ENCODE measurements at regions not wholly inside any gene's neighbourhood (a gene's known extent, or its start where the extent isn't known, plus 50 kb on each side); places are given as distances from the start of the nearest gene placed in this dataset.

GRCh38 chr7:86499986-86500385 is 143.7 kb upstream of the GRM3 start:
- H3K9me3 Mint-ChIP-seq = no peaks in the 10 kb centered on the region
- no peak overlapping the region for H3K27ac Mint-ChIP-seq (ENCODE audit: unreplicated experiment)
- no peaks in the 10 kb centered on the region for H3K36me3 Mint-ChIP-seq (ENCODE audit: low read depth)
- DNase-seq (ENCODE audit: low read depth, low spot score) = no peak
- H3K27me3 Mint-ChIP-seq (ENCODE audit: low read depth) = no peaks in the 10 kb centered on the region
- H3K4me3 Mint-ChIP-seq = no peak overlapping the region
- peaks cover 4% of the 10 kb centered on the region for H3K4me1 Mint-ChIP-seq
- TF ChIP-seq CTCF (conservative IDR thresholded peaks at IDR 0.05) = no peak

GRCh38 chr7:86485827-86486226 is 157.9 kb upstream of the GRM3 start:
- no peaks in the 10 kb centered on the region for H3K27me3 Mint-ChIP-seq (ENCODE audit: low read depth)
- no peaks in the 10 kb centered on the region for H3K9me3 Mint-ChIP-seq
- H3K4me1 Mint-ChIP-seq = peaks cover 15% of the 10 kb centered on the region
- no peak overlapping the region for H3K4me3 Mint-ChIP-seq
- TF ChIP-seq CTCF (conservative IDR thresholded peaks at IDR 0.05) = no peak
- no peak for DNase-seq (ENCODE audit: low read depth, low spot score)
- no peaks in the 10 kb centered on the region for H3K36me3 Mint-ChIP-seq (ENCODE audit: low read depth)
- H3K27ac Mint-ChIP-seq (ENCODE audit: unreplicated experiment) = no peak overlapping the region

GRCh38 chr7:86479144-86479543 is 164.6 kb upstream of the GRM3 start:
- Mint-ChIP-seq H3K27ac (ENCODE audit: unreplicated experiment) (no peak overlapping the region), H3K36me3 (ENCODE audit: low read depth) (no peaks in the 10 kb centered on the region), H3K27me3 (ENCODE audit: low read depth) (no peaks in the 10 kb centered on the region), H3K9me3 (no peaks in the 10 kb centered on the region), H3K4me3 (no peak overlapping the region), H3K4me1 (no peaks in the 10 kb centered on the region)
- no peak for TF ChIP-seq CTCF (conservative IDR thresholded peaks at IDR 0.05)
- no peak for DNase-seq (ENCODE audit: low read depth, low spot score)

- Mint-ChIP-seq H3K9me3 (no peaks in the 10 kb centered on the region), H3K27ac (ENCODE audit: unreplicated experiment) (no peak overlapping the region)
Observed at GRCh38 chr7:86477343-86477935, 166.3 kb upstream of the GRM3 start.

GRCh38 chr7:86470763-86471162 is 172.9 kb upstream of the GRM3 start:
- peaks cover 21% of the 10 kb centered on the region for H3K4me1 Mint-ChIP-seq

More at GRCh38 chr7:86477343-86477935, 166.3 kb upstream of the GRM3 start:
- Mint-ChIP-seq H3K4me3 (no peak overlapping the region), H3K4me1 (peaks cover 10% of the 10 kb centered on the region), H3K27me3 (ENCODE audit: low read depth) (no peaks in the 10 kb centered on the region), H3K36me3 (ENCODE audit: low read depth) (no peaks in the 10 kb centered on the region)
- no peak for DNase-seq (ENCODE audit: low read depth, low spot score)
- TF ChIP-seq CTCF (conservative IDR thresholded peaks at IDR 0.05) = no peak

More at GRCh38 chr7:86470763-86471162, 172.9 kb upstream of the GRM3 start:
- Mint-ChIP-seq H3K36me3 (ENCODE audit: low read depth) (no peaks in the 10 kb centered on the region), H3K9me3 (peaks cover 2% of the 10 kb centered on the region), H3K27me3 (ENCODE audit: low read depth) (no peaks in the 10 kb centered on the region), H3K4me3 (no peak overlapping the region), H3K27ac (ENCODE audit: unreplicated experiment) (no peak overlapping the region)
- no peak for DNase-seq (ENCODE audit: low read depth, low spot score)
- no peak for TF ChIP-seq CTCF (conservative IDR thresholded peaks at IDR 0.05)

Data from neural crest cell (in vitro differentiated cells).